IPS-15b (cell line): ENCODE measurements at regions not wholly inside any gene's neighbourhood (a gene's known extent, or its start where the extent isn't known, plus 50 kb on each side); places are given as distances from the start of the nearest gene placed in this dataset.
"Not testable (repeated sequence)": the region's sequence is repeated elsewhere in the genome, so short reads cannot be mapped to it uniquely, and the experiment has no call there.

Experiments
- H3K27me3 ChIP-seq: one replicate; pipeline ENCODE4 v1.6.1; 2013; ENCODE audit warnings: low read length; ENCODE audit not compliant: control insufficient read depth, insufficient read depth
- H3K36me3 ChIP-seq: one replicate; pipeline ENCODE4 v1.6.1; 2013; ENCODE audit warnings: low read length; ENCODE audit not compliant: control insufficient read depth, insufficient read depth
- H3K4me1 ChIP-seq: one replicate; pipeline ENCODE4 v1.6.1; 2013; ENCODE audit warnings: mild to moderate bottlenecking, low read length; ENCODE audit not compliant: control insufficient read depth, insufficient read depth
- H3K4me3 ChIP-seq: one replicate; pipeline ENCODE4 v1.5.1; 2013; ENCODE audit warnings: low read depth, low read length
- H3K9ac ChIP-seq: one replicate; pipeline ENCODE4 v1.6.1; 2013; ENCODE audit warnings: low read depth, mild to moderate bottlenecking, low read length
- H3K9me3 ChIP-seq: one replicate; pipeline ENCODE4 v1.6.1; 2013; ENCODE audit warnings: mild to moderate bottlenecking, low read length; ENCODE audit not compliant: control insufficient read depth, insufficient read depth

DNA sequence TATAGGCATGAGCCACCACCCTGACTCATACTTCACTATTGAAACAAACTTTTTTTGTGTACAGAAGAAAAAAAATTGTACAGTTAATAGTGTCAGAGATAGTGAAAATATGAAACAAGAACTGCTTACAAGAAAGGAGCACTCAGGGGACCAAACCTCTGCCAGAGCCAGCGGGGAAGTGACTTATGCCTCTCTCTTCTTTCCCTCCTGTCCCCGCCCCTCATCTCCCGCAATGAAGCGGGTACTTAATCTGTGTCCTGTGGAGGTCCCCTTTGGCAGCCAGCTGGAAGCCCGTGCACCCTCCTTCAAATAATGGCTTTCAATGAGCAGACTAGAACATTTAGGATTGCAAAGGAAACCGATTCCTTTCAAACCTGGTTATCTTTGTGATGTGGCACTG lies 51.5 kb downstream of the PPIAL4A start:
- H3K4me3 ChIP-seq, H3K9me3 ChIP-seq, H3K9ac ChIP-seq, H3K36me3 ChIP-seq, H3K4me1 ChIP-seq, H3K27me3 ChIP-seq: not testable (repeated sequence)

DNA sequence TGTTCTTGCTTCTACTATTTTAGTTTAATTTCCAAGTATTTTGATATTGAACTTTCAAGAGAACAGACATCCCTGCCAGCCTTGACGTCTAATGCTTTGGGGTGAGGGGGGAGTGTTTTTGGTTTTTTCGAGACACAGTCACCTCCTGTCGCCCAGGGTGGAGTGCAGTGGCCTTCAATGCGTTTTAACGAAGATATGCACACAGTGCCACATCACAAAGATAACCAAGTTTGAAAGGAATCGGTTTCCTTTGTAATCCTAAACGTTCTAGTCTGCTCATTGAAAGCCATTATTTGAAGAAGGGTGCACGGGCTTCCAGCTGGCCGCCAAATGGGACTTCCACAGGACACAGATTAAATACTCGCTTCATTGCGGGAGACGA lies 52.3 kb downstream of the PPIAL4A start:
- H3K9me3 ChIP-seq, H3K27me3 ChIP-seq, H3K4me1 ChIP-seq, H3K36me3 ChIP-seq, H3K9ac ChIP-seq: not testable (repeated sequence)
- peak overlapping the region; percentile 30 for H3K4me3 ChIP-seq

DNA sequence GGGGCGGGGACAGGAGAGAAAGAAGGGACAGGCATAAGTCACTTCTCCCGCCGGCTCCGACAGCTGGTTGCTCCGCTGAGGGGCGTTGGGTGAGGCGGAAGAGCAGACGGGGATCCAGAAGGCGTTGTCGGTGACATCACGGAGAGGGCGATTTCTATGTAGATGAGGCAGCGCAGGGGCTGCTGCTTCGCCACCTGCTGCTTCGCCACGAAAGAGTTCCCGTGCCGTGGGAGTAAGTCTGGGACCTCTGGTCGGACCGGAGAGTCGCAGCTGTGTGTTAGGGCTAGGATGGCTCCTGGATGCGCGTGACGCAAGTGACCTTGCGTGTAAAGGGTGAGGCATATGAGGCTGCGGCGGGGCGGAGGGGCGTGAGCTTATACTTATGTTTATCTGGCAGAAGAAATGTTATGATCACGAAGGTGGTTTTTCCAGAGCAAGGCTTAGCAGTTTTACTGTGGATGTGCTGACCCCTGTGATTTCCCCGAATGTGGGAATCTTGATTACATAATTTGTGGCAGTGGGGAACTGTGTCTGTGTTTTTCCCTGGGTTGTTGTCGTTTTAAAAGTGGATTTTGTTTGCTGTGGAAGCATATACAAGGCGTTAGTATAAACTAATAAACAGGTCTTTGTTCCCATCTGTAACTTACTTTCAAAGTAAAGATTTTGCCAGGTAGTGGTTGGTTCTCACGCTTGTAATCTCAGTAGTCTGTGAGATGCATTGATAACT lies 52.8 kb downstream of the PPIAL4A start:
- Histone ChIP-seq H3K9ac (peak overlapping the region; percentile 90), H3K4me3 (peak overlapping the region; percentile 30)
- not testable (repeated sequence) for H3K27me3 ChIP-seq, H3K9me3 ChIP-seq, H3K36me3 ChIP-seq, H3K4me1 ChIP-seq

DNA sequence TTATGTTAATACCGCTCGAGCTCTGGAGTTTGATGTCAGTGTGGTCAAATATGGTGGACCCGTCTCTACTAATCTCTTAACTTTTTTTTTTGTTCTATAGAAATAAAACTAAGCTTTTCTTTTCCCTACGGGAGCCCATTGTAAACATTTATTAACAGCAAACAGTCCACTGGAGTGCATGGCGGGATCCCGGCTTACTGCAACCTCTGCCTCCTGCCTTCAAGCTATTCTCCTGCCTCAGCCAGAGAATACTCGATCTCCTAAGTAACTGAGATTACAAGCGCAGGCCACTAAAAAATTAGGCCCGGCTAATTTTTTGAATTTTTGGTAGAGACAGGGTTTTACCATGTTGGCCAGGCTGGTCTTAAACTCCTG lies 53.4 kb downstream of the PPIAL4A start:
- H3K4me3 ChIP-seq, H3K9me3 ChIP-seq, H3K4me1 ChIP-seq, H3K9ac ChIP-seq, H3K36me3 ChIP-seq, H3K27me3 ChIP-seq: not testable (repeated sequence)

DNA sequence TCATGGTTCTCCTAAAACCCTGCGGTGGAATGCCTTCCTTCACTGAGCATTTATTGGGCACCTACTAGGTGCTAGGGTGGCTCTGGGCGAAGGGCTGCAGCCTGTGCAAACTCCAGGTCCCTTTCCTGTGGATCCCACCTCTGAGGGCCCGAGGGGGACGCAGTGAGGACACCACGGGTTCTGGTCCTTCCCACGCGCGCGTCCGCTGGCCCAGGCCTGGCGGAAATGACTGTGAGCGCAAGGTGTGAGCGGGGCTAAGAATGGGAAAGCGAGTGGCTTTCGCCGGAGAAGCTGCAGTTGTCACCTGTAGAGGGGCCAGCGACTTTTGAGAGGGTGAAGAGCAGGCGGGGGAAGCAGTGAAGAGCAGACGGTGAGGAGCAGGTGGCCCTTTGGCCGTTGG lies 55.1 kb downstream of the PPIAL4A start:
- not testable (repeated sequence) for H3K9me3 ChIP-seq, H3K9ac ChIP-seq, H3K4me1 ChIP-seq, H3K36me3 ChIP-seq, H3K27me3 ChIP-seq, H3K4me3 ChIP-seq

DNA sequence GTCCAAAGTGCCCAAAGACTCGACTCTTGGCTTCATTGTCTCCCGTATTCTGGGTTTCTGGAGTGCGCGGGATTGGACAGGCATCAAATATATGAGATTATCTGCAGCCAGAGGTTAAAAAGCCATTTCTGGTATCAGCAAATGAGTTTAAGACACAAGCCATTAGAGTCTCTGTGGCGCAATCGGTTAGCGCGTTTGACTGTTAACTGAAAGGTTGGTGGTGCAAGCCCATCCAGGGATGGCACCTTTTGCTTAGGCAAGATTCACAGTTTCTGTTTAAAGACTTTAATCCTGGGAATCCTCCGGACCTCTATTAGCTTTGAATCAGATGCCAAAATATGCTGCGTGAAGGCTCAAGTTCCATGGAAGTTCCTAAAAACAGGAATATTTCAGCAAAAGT lies 55.6 kb downstream of the PPIAL4A start:
- not testable (repeated sequence) for H3K9ac ChIP-seq, H3K4me3 ChIP-seq, H3K4me1 ChIP-seq, H3K36me3 ChIP-seq, H3K27me3 ChIP-seq, H3K9me3 ChIP-seq

DNA sequence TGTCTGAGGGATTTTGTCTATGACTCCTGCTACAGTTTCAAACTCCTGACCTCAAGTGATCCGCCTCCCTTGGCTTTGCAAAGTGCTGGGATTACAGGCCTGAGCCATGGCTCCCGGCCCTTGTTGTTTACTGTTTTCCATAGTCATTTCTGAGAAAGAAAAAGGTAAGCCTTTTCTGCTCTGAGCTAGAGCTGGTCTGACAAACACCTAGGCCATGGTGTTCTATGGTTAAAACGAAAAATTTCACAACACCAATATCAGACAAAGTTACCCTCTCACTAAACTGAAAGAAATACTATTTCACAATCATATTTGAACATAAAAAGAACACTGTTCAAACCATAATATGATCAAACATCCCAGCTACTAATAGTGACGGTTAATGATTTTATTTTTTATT lies 57.5 kb downstream of the PPIAL4A start:
- H3K9me3 ChIP-seq, H3K4me3 ChIP-seq, H3K36me3 ChIP-seq, H3K4me1 ChIP-seq, H3K9ac ChIP-seq, H3K27me3 ChIP-seq: not testable (repeated sequence)

DNA sequence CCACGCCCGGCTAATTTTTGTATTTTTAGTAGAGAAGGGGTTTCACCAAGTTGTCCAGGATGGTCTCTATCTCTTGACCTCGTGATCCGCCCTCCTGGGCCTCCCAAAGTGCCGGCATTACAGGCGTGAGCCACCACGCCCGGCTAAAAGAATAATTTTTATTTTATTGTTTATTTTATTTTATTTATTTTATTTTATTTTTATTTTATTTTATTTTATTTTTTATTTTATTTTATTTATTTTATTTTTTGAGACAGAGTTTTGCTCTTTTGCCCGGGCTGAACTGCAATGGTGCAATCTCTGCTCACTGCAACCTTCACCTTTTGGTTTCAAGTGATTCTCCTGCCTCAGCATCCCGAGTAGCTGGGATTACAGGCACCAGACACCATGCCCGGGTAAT lies 60.2 kb downstream of the PPIAL4A start:
- H3K4me1 ChIP-seq, H3K4me3 ChIP-seq, H3K9me3 ChIP-seq, H3K9ac ChIP-seq, H3K36me3 ChIP-seq, H3K27me3 ChIP-seq: not testable (repeated sequence)

DNA sequence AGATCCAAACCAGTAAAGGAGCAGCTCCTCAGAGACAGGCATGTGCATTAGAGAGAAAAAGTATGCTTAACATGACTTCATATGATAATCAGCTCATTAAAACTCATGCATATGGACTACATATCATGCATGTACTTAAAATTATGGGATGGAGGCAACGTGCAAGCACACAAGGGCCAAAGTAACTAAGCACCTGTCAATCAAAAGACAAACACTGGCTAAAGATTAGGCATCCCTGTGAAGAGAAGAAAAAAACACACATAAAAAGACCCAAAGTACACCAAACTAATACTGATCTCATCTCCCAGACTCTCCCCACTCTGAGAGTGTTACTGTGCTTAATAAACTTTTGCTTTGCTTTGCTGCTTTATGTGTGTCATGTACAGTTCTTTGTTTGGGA lies 61.1 kb downstream of the PPIAL4A start:
- H3K36me3 ChIP-seq, H3K4me3 ChIP-seq, H3K9ac ChIP-seq, H3K27me3 ChIP-seq, H3K4me1 ChIP-seq, H3K9me3 ChIP-seq: not testable (repeated sequence)

DNA sequence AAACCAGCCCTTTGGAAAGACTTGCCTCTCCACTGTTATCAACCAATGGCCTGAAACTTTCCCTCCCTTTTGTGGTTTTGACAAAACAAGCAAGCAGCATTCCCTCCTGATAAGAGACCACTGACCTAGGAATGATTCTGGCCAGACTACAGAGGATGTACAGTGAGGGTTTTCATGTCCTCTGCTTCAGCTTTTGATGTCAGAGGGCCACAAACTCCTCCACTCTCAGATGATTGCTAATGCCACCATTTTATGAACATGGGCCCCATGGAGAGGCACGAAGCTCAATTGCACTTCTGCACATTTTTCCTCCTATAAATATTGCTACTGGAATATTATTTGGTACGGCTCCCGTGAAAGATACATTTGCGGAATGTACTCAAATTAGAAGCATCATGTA lies 61.5 kb downstream of the PPIAL4A start:
- not testable (repeated sequence) for H3K27me3 ChIP-seq, H3K36me3 ChIP-seq, H3K9ac ChIP-seq, H3K4me1 ChIP-seq, H3K9me3 ChIP-seq, H3K4me3 ChIP-seq

DNA sequence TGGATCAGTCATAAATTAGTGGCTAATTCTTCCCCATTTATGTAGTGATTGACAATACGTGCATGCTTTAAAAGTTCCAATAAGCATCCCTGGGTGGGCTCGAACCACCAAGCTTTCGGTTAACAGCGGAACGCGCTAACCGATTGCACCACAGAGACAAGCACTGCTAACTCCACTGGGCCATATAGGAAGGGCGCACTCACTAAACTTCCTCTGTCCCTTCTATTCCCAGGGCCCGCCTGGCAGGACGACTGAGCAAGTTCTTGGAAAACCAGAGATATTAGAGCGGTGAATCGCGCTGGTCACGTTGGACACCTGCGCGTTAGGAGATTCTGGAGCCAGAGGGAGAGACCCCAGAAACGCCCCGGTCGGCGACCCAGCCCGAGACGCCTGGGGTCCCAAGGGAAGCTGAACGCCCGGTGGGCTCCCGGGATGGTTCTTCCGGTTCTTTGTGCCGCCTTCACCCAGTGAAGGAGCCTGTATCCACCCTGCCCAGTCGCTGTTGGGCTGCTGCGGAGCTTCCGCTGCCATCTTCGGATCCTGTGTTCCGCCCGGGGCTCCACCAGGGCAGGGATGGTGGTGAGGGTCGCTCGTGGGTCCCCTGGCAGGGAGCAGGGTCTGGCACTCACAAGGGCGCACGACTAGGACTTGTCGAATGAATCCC lies 62.8 kb downstream of the PPIAL4A start:
- not testable (repeated sequence) for H3K4me1 ChIP-seq, H3K36me3 ChIP-seq, H3K9ac ChIP-seq, H3K4me3 ChIP-seq, H3K27me3 ChIP-seq, H3K9me3 ChIP-seq

DNA sequence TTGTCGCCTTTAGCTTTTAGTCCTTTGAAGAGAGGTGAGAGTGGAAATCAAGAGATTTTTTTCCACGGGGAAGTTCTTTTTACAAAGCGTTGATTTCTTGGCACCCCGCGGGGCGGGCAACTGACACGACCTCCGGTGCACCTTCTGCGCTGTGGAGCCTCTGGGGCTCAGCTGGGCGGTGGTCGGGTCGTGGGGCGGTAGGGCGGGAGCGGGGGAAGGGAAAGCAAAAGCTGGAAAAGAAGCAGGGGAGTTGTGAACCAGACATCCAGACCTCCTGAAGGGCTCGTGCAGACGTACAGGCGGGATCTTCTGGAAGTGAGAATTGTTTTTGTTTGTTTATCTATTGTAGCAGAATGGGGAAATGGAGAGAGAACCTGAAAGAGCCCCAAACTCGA lies 63.3 kb downstream of the PPIAL4A start:
- H3K27me3 ChIP-seq, H3K4me1 ChIP-seq, H3K36me3 ChIP-seq, H3K9me3 ChIP-seq, H3K4me3 ChIP-seq, H3K9ac ChIP-seq: not testable (repeated sequence)
